Activated CD4-positive, alpha-beta T cell treated with anti-CD3 and anti-CD28 coated beads for 24 hours (primary cell): ENCODE measurements at regions not wholly inside any gene's neighbourhood (a gene's known extent, or its start where the extent isn't known, plus 50 kb on each side); places are given as distances from the start of the nearest gene placed in this dataset.

Source experiments
- DNase-seq, 2 donors: peaks; one replicate each; pipeline ENCODE4 v3.0.0-alpha.2; 2020; ENCODE audit warnings: low read depth in 2 of 2

- DNase-seq, result no peak
Measured at GRCh38 chr12:13764748-13765147, 216.7 kb downstream of the GRIN2B start.

DNA sequence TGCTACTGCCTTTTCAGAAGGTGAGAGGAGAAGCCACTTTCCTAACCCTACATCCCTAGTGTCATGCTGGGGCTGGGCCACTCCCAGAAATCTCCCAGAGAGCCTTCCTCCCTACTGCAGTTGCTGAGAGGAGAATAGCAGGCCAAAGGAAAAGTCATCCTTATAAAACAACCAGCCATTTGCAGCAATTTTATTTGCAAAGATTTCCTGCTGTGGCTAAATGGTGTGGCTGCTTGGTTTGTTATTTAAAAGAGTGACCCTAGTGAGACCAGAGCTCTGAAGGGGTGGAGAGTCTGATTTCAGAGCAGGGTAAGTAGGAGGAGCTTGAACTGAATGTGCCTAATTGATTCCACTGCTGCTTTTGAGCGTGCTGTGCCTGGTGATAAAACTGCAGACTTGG, 232.0 kb downstream of the GRIN2B start:
- no peak for DNase-seq

DNA sequence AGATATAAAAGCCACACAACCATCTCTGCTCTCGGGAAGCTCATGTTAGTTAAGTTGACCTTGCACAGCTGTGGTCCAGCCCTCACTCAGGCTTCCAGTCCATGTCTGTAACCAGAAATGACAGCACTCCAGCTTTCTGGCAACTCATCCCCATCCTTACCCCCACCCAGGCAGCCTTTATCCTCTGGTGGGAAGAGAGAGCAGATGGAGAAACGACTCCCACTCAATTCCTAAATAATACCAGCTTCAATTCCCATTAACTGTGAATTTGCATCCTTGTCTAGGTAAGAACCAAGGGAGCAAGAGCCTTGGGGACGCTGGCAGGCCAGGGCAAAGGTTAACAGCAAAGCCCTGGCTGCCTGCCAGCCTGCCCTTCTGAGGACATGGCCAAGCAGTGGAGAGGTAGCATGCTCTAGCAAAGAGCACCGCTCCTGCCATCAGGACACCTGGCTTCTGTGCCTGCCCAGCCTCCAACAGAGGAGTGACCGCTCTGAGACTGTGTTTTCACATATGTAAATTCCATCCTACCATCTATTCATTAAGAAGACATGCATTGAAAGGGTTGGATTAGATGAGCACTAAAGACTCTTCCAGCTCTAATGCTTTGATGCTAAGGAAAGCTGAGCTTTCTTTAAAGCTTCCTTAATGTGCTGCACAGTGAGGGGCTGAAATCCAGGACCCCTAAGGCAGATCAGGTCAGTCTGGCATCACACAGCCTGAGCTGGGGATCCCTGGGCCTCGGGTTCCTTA, 236.1 kb downstream of the GRIN2B start:
- no peak for DNase-seq

- DNase-seq, result no peak
Measured at GRCh38 chr12:13744561-13744960, 236.8 kb downstream of the GRIN2B start.

- DNase-seq, result no peak
Measured at GRCh38 chr12:13740149-13740545, 241.3 kb downstream of the GRIN2B start.

DNA sequence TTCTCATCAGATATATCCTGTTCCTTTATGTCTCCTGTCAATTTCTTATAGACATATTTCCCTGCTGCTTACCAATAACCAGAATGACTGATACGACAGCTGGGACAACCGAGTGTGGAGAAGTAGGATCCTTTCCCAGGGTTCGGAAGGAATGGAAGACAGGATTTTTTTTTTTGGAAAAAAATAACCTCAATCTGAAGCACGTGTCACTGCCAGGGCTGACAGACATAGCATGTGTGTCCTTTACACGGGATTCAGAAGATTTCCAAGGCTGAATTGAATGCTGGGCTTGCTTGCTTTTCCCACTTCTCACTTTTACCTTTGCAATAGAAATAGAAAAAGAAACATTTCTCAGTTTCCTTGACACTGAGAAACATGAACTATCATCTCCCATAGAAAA, 245.7 kb downstream of the GRIN2B start:
- no peak for DNase-seq

DNA sequence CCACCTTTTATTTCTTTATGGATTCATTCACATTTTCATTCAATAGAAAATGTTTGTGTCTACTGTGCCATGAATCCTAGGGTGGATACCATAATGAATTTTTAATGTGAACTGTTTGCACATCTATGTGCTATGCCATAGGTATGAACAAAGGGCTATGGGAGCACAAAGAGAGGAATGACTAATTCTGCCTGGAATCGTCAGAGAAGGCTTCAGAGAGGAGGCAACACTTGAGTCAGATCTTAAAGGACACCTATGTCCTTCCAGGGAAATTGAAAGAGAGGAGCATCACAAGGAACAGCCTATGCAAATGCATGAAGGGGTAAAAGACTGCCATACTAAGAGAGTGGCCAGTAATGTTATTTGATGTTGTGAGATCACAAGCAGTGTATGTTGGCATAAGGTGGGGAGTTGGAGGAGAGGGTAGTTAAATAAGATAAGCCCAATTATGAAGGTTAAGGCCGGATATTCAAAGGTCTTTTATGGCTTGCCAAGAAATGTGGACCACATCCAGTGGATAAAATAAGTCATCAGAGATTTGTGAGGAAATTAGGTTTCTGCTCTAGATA, 246.7 kb downstream of the GRIN2B start:
- DNase-seq, result no peak

DNA sequence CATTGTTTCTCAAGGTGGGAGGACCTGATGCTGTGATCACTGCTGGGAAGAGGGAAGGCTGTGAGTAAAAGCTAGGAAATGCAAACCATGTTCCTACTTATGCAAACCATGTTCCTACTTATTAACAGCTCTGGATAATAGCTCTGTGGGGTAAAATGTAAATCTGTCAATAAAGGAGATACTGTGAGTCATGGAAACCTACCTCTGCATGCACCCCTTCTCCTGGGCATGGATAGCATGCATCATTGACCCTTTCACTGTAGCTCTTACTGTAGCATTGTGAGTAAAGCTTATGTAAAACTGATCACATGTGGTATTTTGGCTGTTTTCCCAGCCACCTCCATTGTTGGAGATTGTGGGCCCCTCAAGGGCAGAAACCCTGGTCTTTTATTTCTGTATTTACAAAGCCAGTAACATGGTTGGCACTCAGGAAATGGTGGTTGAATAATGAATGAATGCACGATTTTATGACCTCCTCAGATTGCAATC, 253.7 kb downstream of the GRIN2B start:
- no peak for DNase-seq

DNA sequence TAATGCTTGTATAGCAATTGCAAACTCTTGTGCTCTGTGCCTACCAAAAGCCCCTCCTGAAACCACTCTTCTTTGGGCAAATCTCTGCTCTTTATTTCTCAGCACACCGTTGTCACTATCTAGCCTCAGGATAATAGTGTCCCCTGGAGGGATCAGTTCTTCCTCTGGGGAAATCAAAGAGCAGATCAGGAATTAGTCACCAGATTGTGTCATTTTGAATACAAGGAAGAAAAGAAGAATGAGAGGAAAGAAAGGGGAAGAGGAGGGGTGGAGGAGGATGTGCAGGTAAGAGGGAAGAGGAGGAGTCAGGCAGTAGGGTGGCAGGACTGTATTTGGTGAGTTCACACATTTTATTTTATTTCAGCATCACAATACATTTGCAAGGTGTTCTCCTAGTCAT, 256.4 kb downstream of the GRIN2B start:
- DNase-seq, result no peak

DNA sequence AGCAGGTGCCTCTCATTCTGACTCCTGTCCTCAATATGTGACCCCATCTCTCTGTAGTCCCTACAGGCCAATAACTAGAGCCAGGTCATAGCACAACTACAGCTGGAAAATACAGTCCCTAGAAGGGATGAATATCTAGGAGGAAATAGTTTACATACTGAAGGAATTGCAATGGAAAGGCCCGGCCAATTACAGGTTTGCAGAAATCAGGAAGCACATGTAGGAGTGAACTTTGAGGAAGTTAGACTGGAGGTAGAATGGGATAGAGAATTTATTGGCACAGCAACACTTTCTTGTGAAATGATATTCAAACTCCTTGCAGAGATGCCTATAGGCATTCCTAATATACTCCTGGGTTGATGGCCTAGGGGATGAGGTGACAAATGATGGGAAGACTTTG, 257.3 kb downstream of the GRIN2B start:
- DNase-seq, result no peak

DNA sequence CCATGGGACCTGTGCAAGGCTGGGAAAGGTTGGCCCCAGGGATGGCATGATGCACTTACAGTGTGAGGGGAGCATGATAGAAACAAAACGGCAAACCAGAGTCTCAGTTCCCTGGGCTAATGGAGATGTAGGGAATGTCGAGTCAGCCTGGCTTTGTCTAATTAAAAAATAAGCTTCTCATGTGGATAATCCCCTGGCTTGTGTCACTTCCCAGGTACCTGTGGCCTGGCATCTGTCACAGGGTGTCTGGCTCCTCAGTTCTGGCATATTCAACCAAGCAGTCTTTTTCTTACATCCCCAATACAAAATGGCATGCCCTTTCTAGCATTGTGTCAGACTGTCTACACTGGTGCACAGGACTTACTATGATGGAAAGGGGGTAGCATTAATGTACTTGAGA, 261.4 kb downstream of the GRIN2B start:
- DNase-seq, result no peak

DNA sequence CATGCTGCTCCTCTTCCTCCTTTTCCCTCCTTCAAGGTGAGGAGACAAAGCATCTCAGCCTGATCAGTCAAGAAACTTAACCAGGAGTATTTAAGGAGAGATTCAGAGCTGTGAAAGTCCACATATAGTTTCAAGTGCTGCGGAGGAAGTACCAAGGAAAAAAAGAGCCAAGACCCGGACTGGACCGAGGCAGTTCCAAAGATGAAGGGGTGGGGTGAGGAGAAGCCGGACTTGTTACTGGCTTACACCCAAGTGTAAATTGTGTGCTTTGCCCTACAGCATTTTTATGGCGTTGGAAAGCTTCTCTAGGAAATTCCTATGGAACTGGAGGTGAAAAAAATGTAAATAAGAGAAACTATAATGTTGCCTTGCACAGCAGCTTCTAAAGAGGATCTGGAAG, 263.1 kb downstream of the GRIN2B start:
- DNase-seq, result no peak

- no peak for DNase-seq
Measured at GRCh38 chr12:13716119-13716518, 265.3 kb downstream of the GRIN2B start.

DNA sequence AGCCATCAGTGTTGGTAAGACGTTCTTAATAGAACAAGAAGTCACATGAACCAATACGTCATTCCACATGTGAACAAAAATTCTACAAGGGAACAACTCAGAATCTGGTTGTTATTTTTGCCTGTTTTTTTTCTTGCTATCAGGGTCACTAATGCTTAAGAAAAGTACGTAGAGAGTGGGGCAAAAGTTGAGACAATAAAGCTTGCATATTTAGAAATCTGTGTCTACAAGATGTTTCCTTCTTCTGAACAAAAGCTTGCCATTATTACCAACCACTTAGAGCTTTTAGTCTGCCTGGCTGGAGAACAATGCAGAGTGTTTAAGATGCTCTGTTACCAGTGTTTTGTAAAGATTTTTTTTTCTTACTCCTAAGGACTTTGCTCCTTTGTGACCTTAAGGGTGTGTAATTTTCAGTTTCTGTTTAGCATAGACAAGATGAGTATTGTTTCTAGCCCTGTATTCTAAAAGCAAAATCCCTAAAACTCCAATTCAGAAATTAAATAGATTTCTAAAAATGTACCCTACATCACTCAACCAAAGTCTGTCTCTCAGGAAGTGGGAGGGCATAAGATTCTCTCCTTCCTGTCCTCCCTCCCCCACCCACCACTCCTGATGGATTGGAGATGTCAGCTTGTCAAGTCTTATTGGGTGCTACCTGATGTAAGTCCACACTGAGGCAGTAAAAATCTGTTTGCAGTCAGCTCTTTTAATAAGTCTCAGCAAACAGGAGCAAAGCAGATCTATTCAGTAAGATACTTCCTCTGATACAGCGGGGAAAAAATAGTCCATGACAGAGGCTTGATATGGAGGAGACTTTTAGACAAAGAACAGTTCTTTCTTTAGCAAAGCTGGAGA, 267.6 kb downstream of the GRIN2B start:
- no peak for DNase-seq

- DNase-seq, result no peak
Measured at GRCh38 chr12:13707829-13708228, 273.6 kb downstream of the GRIN2B start.

GRCh38 chr12:13702381-13702780, 279.0 kb downstream of the GRIN2B start:
- DNase-seq, result no peak

GRCh38 chr12:13701502-13701901, 279.9 kb downstream of the GRIN2B start:
- DNase-seq, result no peak

DNA sequence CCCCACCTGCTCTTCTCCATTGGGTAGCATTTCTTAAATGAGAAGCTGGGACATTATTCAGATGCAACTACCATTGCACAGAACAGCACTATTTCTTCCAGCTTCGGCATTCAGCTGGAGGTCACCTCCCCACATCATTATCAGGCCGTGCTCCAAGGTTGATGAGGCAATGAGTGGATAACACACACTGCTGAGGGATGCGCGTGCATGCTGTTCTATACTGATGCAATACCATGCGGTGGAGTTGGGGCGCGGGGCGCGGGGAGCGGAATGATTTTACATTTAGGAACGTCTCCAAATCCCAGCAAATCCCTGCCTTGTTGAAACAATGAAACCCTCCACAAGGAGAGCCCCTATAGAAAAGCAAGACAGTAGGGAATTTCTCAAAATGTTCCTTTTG, 283.4 kb downstream of the GRIN2B start:
- no peak for DNase-seq

- no peak for DNase-seq
Measured at GRCh38 chr12:13695781-13696180, 285.6 kb downstream of the GRIN2B start.

- no peak for DNase-seq
Measured at GRCh38 chr12:13692332-13692731, 289.1 kb downstream of the GRIN2B start.

GRCh38 chr12:13691598-13691997, 289.8 kb downstream of the GRIN2B start:
- no peak for DNase-seq

GRCh38 chr12:13687633-13688032, 293.8 kb downstream of the GRIN2B start:
- no peak for DNase-seq

DNA sequence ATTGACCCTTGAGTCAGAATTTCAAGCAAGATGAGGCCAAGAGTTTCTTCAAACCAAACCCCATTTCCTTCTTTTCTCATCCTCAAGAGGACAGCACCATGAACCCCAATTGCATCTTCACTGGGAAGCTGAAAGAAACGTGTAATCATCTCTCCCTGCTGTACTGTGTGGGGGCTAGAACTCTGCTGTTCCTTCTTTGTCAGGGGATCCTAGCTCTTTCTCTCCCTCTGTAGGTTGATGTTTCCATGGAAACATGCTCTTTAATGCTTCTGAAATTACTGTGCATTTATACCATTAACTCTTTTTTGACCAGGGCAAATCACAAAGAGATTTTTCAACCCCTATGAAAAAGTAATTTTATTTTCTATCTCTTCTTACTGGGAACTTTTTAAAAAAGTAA, 295.1 kb downstream of the GRIN2B start:
- no peak for DNase-seq
